ENCODE measurements at regions not wholly inside any gene's neighbourhood (a gene's known extent, or its start where the extent isn't known, plus 50 kb on each side); places are given as distances from the start of the nearest gene placed in this dataset.

DNA sequence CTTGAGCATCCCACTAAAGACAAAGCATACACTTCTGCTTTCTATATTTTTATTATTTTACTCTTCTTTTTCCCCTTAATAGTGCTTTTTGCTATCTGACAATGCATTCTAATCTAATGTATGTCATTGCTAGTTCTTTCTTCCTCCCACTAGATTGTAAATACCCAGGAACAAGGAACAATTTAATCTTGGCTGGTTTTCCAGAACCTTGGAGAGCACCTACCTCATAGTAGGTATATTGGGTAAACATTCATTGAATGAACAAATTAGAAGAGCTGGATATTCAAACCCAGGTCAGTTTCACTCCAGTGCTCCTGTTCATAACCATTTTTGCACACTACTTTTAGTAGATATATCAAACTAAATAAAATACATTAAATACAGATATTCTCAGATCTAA lies 1617.6 kb upstream of the SLC10A2 start:
- Mint-ChIP-seq H3K27ac (no peak overlapping the region), H3K4me1 (no peaks in the 10 kb centered on the region), H3K4me3 (no peak overlapping the region), H3K36me3 (no peaks in the 10 kb centered on the region), H3K27me3 (ENCODE audit: low read depth in 3 of 3) (peaks cover 0 to 5% (median 0%) of the 10 kb centered on the region in 3 donors), H3K9me3 (peaks cover 0 to 12% (median 0%) of the 10 kb centered on the region in 6 donors)
- no peak for DNase-seq

DNA sequence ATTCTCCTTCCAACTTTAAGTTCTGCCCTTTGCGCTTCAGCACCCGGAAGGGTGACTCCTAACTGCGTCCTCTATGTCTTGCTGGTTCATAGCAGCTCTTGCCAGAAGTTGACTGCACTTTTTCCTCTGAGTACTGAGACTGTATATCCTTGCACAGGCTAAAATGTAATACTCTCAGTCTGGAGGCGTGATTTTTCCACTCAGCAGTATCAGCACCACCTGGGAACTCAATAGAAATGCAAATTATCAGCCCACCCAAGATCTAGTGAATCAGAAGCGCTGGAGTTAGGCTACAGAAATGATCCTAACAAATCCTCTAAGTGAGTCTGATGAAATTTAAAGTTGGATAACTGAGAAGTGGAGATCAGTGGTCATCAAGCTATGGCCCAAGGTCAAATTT lies 1611.9 kb upstream of the SLC10A2 start:
- Mint-ChIP-seq H3K27ac (no peak overlapping the region), H3K4me3 (no peak overlapping the region), H3K9me3 (peaks cover 0 to 12% (median 1%) of the 10 kb centered on the region in 6 donors), H3K36me3 (no peaks in the 10 kb centered on the region), H3K27me3 (ENCODE audit: low read depth in 3 of 3) (peaks cover 0 to 4% (median 0%) of the 10 kb centered on the region in 3 donors), H3K4me1 (no peaks in the 10 kb centered on the region)
- no peak for DNase-seq

DNA sequence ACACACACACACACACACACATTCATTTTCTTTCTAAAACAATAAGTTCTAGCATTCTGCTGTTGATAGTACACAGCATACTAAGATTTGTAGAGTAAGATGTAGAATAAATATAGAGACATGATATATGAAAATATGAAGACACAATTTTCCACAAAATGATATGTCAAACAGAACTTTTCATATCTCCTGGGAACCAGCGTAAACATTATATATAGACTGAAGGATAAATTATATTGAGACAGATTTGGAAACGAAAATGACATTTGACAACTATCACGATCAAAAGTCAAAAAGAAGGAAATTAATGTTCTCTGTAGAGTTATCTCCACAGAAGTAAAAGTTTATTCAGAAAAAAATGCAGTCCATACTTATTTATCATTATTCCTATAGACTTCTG lies 1605.7 kb upstream of the SLC10A2 start:
- Mint-ChIP-seq H3K9me3 (peaks cover 0 to 8% (median under 1%) of the 10 kb centered on the region in 6 donors), H3K27me3 (ENCODE audit: low read depth in 3 of 3) (peaks cover 0 to 6% (median 2%) of the 10 kb centered on the region in 3 donors), H3K27ac (no peak overlapping the region), H3K36me3 (no peaks in the 10 kb centered on the region), H3K4me1 (no peaks in the 10 kb centered on the region), H3K4me3 (no peak overlapping the region)
- DNase-seq = no peak

DNA sequence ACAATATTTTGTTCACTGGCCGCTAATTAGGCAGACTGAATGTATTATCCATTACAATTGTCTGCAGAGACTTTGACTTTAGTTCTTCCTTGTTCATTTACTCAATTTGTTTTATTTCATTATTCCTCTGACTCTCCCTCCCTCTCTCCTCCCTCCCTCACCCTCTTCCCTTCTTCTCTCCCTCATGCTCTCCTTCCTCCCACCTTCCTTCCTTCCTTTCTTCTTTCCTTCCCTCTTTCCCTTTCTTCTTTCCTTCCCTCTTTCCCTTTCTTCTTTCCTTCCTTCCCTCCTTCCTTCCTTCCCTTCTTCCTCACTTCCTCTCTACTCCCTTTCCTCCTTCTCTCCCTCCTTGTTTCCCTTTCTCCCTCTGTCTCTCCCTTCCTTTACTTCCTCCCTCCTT lies 1591.0 kb upstream of the SLC10A2 start:
- H3K4me1 Mint-ChIP-seq = no peaks in the 10 kb centered on the region
- no peak for DNase-seq
- peak overlapping the region in 1 of 5 donors; percentile 14 for H3K4me3 Mint-ChIP-seq
- no peaks in the 10 kb centered on the region for H3K36me3 Mint-ChIP-seq
- H3K27ac Mint-ChIP-seq = no peak overlapping the region
- no peaks in the 10 kb centered on the region for H3K27me3 Mint-ChIP-seq (ENCODE audit: low read depth in 3 of 3)
- peaks cover 0 to 8% (median 2%) of the 10 kb centered on the region in 6 donors for H3K9me3 Mint-ChIP-seq

DNA sequence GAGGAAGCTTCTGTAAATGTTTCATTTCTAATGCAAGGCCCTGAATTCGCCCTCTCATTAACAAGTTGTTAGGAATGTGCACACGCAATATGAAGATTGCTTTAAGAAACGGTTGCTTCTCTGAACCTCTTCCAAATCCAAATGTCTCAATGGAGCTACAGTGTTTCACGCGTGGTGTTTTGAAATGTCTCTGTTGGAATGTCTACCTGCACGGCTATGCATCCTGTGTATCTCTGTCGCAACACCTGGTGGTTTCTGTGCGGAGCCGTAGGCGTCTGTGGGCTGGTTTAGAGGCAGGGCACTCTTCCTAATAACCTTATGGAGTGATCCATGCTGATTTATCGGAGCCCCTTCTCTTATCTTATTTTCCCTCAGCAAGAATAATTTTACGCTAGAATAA lies 1584.2 kb upstream of the SLC10A2 start:
- no peaks in the 10 kb centered on the region for H3K36me3 Mint-ChIP-seq
- no peak overlapping the region for H3K27ac Mint-ChIP-seq
- peaks cover 0 to 5% (median 0%) of the 10 kb centered on the region in 3 donors for H3K27me3 Mint-ChIP-seq (ENCODE audit: low read depth in 3 of 3)
- peaks cover 0 to 4% (median under 1%) of the 10 kb centered on the region in 6 donors for H3K9me3 Mint-ChIP-seq
- H3K4me1 Mint-ChIP-seq = no peaks in the 10 kb centered on the region
- H3K4me3 Mint-ChIP-seq = no peak overlapping the region
- no peak for DNase-seq

DNA sequence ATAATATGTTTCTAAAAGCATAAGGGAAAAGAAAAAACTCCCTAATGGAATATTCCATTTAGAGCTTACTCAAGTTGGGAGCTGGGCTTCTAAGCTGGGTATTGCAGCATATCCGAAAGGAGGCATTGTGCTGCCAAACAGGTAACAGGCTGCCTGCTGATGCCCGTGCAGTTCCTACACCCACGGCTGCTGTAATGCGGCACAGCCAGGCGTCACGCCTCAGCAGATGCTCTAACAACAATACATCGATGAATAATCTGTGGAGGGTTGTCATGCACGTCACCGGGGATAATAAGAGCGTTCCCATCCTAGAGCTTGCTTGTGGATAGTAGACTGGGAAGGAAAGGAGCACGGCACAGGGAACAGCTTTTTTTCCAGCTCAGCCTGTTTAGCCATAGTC lies 1582.1 kb upstream of the SLC10A2 start:
- peaks cover 0 to 5% (median 0%) of the 10 kb centered on the region in 3 donors for H3K27me3 Mint-ChIP-seq (ENCODE audit: low read depth in 3 of 3)
- H3K27ac Mint-ChIP-seq = no peak overlapping the region
- H3K36me3 Mint-ChIP-seq = no peaks in the 10 kb centered on the region
- H3K4me3 Mint-ChIP-seq = no peak overlapping the region
- H3K9me3 Mint-ChIP-seq = peaks cover 0 to 4% (median under 1%) of the 10 kb centered on the region in 6 donors
- H3K4me1 Mint-ChIP-seq = no peaks in the 10 kb centered on the region
- no peak for DNase-seq

DNA sequence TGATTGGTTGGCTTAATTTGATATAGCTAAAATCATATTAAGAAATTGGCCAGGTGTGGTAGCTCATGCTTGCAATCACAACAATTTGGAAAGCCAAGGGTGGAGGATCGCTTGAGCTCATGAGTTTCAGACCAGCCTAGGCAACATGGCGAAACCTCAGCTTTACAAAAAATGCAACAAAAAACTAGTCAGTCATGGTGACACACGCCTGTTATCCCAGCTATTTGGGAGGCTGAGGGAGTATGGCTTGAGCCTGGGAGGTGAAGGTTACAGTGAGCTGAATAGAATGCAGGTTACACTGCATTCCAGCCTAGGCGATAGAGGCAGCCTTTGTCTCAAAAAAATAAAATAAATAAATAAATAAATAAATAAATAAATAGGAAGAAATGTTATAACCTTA lies 1579.6 kb upstream of the SLC10A2 start:
- H3K27me3 Mint-ChIP-seq (ENCODE audit: low read depth in 3 of 3) = peaks cover 0 to 5% (median 0%) of the 10 kb centered on the region in 3 donors
- no peak overlapping the region for H3K27ac Mint-ChIP-seq
- peaks cover 0 to 12% (median 0%) of the 10 kb centered on the region in 6 donors for H3K9me3 Mint-ChIP-seq
- H3K4me1 Mint-ChIP-seq = no peaks in the 10 kb centered on the region
- no peak for DNase-seq
- no peak overlapping the region for H3K4me3 Mint-ChIP-seq
- H3K36me3 Mint-ChIP-seq = no peaks in the 10 kb centered on the region

DNA sequence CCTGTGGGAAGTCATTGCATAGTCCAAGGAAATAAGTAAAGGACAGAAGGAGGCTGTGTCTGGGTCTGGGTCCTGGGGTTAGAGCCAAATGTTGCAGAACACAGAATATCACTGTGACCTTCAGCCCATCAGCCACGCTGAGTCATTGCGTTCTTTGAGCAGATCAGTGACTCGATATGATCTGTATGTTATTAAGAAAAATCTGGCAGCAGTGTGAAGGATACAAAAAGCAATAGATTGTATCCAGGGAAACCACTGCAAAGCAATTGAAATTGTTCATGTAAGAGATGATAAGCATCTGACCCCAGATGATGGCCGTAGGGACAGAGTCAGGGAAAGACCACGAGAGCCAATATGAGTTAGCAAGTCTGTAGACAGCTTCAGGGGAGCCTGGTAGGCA lies 1575.1 kb upstream of the SLC10A2 start:
- DNase-seq = no peak
- Mint-ChIP-seq H3K27me3 (ENCODE audit: low read depth in 3 of 3) (no peaks in the 10 kb centered on the region), H3K27ac (no peak overlapping the region), H3K4me3 (no peak overlapping the region), H3K4me1 (no peaks in the 10 kb centered on the region), H3K9me3 (peaks cover 0 to 9% (median 0%) of the 10 kb centered on the region in 6 donors), H3K36me3 (no peaks in the 10 kb centered on the region)

DNA sequence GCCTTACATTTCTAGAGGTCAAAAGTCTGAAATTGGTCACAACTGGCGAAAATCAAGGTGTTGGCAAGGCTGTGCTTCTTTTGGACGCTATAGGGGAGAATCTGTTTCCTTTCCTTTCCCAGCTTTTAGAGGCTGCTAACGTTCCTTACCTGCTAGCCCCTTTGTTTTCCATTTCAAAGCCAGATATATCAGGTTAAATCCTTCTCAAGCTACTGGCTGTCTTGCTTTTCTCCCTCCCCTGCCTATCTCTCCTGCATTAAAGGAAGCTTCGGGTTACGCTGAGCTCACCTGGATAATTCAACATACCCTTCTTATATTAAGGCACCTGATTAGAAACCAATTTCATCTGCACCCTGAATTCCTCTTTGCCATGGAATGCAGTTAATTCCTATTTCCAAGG lies 1569.7 kb upstream of the SLC10A2 start:
- H3K27ac Mint-ChIP-seq = no peak overlapping the region
- no peak overlapping the region for H3K4me3 Mint-ChIP-seq
- no peaks in the 10 kb centered on the region for H3K36me3 Mint-ChIP-seq
- H3K9me3 Mint-ChIP-seq = peaks cover 0 to 4% (median 0%) of the 10 kb centered on the region in 6 donors
- no peaks in the 10 kb centered on the region for H3K27me3 Mint-ChIP-seq (ENCODE audit: low read depth in 3 of 3)
- no peak for DNase-seq
- H3K4me1 Mint-ChIP-seq = no peaks in the 10 kb centered on the region

DNA sequence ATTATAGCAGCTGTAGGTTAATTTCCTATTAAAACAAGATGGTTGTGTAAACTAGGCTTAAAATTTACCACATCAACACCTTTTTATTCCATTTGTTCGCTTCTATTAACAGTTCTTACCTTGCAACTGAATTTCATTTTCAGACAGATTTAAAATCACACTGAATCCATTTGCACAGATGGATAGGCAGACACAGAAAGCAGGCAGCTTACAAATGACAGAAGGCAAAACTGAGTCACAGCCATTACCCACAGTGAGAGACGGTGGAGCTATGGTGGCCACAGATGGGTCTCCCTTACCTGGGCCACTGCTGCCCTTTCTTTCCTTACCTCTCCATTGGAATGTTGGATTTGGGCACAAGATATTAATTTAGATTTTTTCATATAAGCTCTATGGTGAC lies 1567.8 kb upstream of the SLC10A2 start:
- Mint-ChIP-seq H3K27ac (no peak overlapping the region), H3K27me3 (ENCODE audit: low read depth in 3 of 3) (no peaks in the 10 kb centered on the region)
- no peak for DNase-seq

DNA sequence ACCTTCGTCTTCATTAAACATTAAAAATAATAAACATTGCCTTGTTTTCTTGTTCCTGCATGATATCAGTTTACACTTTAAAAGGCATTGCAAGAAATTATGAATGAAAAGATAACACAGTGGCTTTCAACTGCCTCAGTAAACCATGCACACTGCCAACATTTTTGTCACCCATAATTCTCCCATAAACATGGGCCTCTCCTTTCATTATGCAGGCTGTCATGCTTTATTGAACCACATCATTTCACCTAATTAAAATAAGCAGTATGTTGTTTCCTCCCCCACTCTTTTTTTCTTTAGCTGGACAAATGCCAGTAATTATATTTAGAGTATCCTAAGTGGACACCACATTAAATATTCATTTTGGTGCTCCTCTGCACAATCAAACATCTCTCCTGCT lies 1566.5 kb upstream of the SLC10A2 start:
- Mint-ChIP-seq H3K27ac (no peak overlapping the region), H3K36me3 (no peaks in the 10 kb centered on the region), H3K9me3 (peaks cover 0 to 2% (median 0%) of the 10 kb centered on the region in 6 donors), H3K27me3 (ENCODE audit: low read depth in 3 of 3) (no peaks in the 10 kb centered on the region), H3K4me1 (no peaks in the 10 kb centered on the region), H3K4me3 (no peak overlapping the region)
- DNase-seq = no peak

More for the DNA sequence above, 1567.8 kb upstream of the SLC10A2 start:
- Mint-ChIP-seq H3K4me1 (no peaks in the 10 kb centered on the region), H3K36me3 (no peaks in the 10 kb centered on the region), H3K9me3 (peaks cover 0 to 2% (median 0%) of the 10 kb centered on the region in 6 donors), H3K4me3 (no peak overlapping the region)

DNA sequence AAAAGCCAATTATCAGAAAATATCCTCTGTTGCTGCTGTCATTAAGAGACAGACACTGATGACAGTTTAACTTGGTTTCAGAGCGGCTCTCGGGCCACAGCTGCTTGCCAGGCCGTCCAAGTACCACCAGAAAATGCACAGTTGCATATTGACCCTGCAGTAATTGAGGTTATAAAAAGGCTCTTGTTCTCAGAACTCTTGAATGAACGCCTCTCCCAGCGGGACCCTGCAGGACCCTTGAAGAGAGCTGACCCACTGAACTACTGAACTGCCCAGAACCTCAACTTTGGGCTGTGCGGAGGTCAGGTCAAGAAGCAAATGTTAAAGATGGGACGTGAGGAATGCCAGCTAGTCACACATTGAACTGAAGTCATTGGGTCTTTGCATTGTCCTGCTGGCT lies 1559.0 kb upstream of the SLC10A2 start:
- no peaks in the 10 kb centered on the region for H3K36me3 Mint-ChIP-seq
- no peaks in the 10 kb centered on the region for H3K4me1 Mint-ChIP-seq
- no peak for DNase-seq
- no peak overlapping the region for H3K4me3 Mint-ChIP-seq
- peaks cover 0 to 5% (median 2%) of the 10 kb centered on the region in 6 donors for H3K9me3 Mint-ChIP-seq
- no peak overlapping the region for H3K27ac Mint-ChIP-seq
- H3K27me3 Mint-ChIP-seq (ENCODE audit: low read depth in 3 of 3) = no peaks in the 10 kb centered on the region

DNA sequence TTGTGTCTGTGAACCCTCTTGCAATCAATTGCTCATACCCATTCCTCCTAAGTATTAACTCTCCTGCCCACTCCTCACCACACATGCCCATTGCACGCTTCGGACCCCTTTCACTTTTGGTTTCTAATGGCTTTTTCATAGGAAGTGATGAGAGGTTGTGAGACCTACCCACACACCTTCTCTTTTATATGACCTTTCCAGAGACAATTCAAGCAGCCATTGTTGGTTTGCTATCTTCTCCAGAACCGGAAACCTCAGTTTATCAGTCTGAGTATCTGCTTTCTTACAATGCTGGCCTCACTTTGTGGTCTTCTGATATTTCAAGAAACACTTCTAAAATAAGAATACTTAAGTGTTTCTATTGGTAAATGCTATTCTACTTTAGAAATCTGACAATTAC lies 1550.8 kb upstream of the SLC10A2 start:
- H3K27ac Mint-ChIP-seq = peak overlapping the region in 1 of 6 donors; percentile 4
- H3K4me3 Mint-ChIP-seq = no peak overlapping the region
- peaks cover 0 to 15% of the 10 kb centered on the region in 2 donors for H3K4me1 Mint-ChIP-seq
- peaks cover 0 to 5% (median 0%) of the 10 kb centered on the region in 3 donors for H3K36me3 Mint-ChIP-seq
- H3K9me3 Mint-ChIP-seq = peaks cover 0 to 20% (median 9%) of the 10 kb centered on the region in 6 donors
- peaks cover 0 to 1% (median 0%) of the 10 kb centered on the region in 3 donors for H3K27me3 Mint-ChIP-seq (ENCODE audit: low read depth in 3 of 3)
- DNase-seq = no peak

DNA sequence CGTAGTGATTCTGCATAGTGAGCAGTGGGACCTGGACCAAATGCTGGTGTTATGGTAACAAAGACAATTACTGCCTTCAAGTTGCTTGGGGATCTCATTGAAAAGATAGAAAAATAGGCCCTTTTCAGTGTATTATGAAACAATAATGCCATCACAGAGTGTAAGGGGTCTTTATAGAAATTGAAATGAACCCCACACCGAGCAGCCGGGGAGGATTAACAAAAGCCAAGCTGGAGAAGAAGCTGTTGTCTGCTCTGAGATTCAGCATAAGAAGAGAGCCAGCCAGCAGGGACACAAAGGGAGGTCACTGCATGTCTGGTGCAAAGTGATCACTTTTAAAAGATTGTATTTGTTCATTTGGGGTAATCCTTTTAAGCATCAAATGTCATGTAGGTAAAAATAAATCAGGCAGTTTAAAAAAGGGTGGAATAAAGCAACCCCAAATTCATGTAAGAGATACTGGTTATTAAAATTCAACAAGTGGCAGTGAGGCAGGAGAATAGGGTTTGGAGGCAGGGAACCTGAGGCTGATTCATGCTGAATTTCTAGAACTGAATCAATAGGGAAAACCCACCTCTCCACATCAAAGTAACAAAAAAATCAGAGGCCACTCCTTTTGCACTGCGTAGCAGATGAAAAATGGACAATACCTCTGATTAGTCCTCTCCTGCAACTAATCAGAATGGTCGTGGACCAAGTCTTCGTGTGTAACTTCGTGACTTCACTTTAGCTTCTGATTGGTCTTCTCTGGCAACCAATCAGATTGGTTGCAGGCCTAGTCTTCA lies 1548.3 kb upstream of the SLC10A2 start:
- Mint-ChIP-seq H3K4me1 (peaks cover 0 to 15% of the 10 kb centered on the region in 2 donors), H3K9me3 (peaks cover 0 to 20% (median 9%) of the 10 kb centered on the region in 6 donors), H3K27ac (no peak overlapping the region), H3K27me3 (ENCODE audit: low read depth in 3 of 3) (peaks cover 0 to 1% (median 0%) of the 10 kb centered on the region in 3 donors), H3K4me3 (no peak overlapping the region), H3K36me3 (peaks cover 0 to 5% (median 0%) of the 10 kb centered on the region in 3 donors)
- no peak for DNase-seq
